ENCODE measurements at regions not wholly inside any gene's neighbourhood (a gene's known extent, or its start where the extent isn't known, plus 50 kb on each side); places are given as distances from the start of the nearest gene placed in this dataset.

DNA sequence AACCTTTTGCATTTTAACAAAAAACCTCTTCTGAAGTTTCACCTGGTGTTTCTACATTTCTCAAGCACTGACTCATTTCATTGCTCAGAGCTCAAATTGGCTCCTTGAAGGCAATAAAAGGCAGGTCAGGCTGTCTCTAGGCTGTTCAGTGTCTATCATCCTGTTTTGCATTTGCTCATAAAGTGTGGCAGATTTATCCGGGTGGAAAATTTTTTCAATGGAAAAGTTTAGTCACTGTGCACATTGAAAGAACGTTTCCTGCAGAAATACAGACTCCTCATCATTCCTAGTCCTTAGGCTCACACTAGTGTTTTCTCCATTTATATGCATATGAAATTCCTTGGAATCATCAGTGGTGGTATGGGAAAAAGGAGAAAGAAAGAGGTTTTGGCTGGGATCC lies 114.2 kb upstream of the DGKB start:
- 2% methylated on average over 2 of the region's 2 CpGs for WGBS (ENCODE audit: low lambda C conversion rate)
- FAIRE-seq (no peak), DNase-seq (ENCODE audit: low spot score) (no peak), ATAC-seq (no peak)
- H3K4me2 ChIP-seq (ENCODE audit: low read depth, low read length): no peak overlapping the region
- ChIA-PET POLR2A (no interaction called here), CTCF (ENCODE audit: low intra/inter-chr PET ratio, low total read pairs) (interaction anchor here (1.7 kb wide), 1 partner anchor 299 kb away, joined by 12 read pairs; no protein-coding TSS in a partner anchor)
- H3K27ac ChIP-seq (ENCODE audit: extremely low read length, insufficient read depth, low read length): no peak overlapping the region
- BruUV-seq (replicated peaks): no TSS peak
- H3K36me3 ChIP-seq (replicated peaks in 1 of 2; ENCODE audit: control insufficient read depth in 1 of 2, insufficient read depth in 2 of 2, low read length in 2 of 2): no peaks in the 10 kb centered on the region
- no peaks in the 10 kb centered on the region for H3K4me1 ChIP-seq (ENCODE audit: insufficient read depth, low read length)
- no peak overlapping the region for H3K9ac ChIP-seq (ENCODE audit: insufficient read depth, low read depth, low read length)
- H3K9me3 ChIP-seq (ENCODE audit: low read length): no peaks in the 10 kb centered on the region
- intact Hi-C loops (cut with micrococcal nuclease; ENCODE audit: unreplicated experiment): loop anchor here (1.0 to 5.0 kb wide), 3 partner anchors 299 to 1734 kb away; no protein-coding TSS in a partner anchor
- TF ChIP-seq IKZF4 (CRISPR knock-in tag; IDR thresholded peaks at IDR 0.05; ENCODE audit: borderline replicate concordance, low read depth, not compliant biosample characterization) (no peak), YEATS4 (CRISPR knock-in tag; IDR thresholded peaks at IDR 0.05; ENCODE audit: borderline replicate concordance) (no peak), ZNF205 (CRISPR knock-in tag; IDR thresholded peaks at IDR 0.05) (no peak), ZNF34 (CRISPR knock-in tag; IDR thresholded peaks at IDR 0.05; ENCODE audit: borderline replicate concordance) (no peak), ETV6 (CRISPR knock-in tag; conservative IDR thresholded peaks at IDR 0.05) (no peak), HMG20B (CRISPR knock-in tag; conservative IDR thresholded peaks at IDR 0.05) (no peak), NCOA5 (CRISPR knock-in tag; IDR thresholded peaks at IDR 0.05) (no peak), FOXA1 (IDR thresholded peaks at IDR 0.05) (no peak), FOXA1 (CRISPR knock-in tag; IDR thresholded peaks at IDR 0.05) (no peak), RFX1 (IDR thresholded peaks at IDR 0.05) (no peak), SALL1 (CRISPR knock-in tag; IDR thresholded peaks at IDR 0.05) (no peak)
- TF ChIP-seq, protein P1, sequence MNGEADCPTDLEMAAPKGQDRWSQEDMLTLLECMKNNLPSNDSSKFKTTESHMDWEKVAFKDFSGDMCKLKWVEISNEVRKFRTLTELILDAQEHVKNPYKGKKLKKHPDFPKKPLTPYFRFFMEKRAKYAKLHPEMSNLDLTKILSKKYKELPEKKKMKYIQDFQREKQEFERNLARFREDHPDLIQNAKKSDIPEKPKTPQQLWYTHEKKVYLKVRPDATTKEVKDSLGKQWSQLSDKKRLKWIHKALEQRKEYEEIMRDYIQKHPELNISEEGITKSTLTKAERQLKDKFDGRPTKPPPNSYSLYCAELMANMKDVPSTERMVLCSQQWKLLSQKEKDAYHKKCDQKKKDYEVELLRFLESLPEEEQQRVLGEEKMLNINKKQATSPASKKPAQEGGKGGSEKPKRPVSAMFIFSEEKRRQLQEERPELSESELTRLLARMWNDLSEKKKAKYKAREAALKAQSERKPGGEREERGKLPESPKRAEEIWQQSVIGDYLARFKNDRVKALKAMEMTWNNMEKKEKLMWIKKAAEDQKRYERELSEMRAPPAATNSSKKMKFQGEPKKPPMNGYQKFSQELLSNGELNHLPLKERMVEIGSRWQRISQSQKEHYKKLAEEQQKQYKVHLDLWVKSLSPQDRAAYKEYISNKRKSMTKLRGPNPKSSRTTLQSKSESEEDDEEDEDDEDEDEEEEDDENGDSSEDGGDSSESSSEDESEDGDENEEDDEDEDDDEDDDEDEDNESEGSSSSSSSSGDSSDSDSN (CRISPR knock-in tag; IDR thresholded peaks at IDR 0.05): no peak
- TF ChIP-seq, protein P2, sequence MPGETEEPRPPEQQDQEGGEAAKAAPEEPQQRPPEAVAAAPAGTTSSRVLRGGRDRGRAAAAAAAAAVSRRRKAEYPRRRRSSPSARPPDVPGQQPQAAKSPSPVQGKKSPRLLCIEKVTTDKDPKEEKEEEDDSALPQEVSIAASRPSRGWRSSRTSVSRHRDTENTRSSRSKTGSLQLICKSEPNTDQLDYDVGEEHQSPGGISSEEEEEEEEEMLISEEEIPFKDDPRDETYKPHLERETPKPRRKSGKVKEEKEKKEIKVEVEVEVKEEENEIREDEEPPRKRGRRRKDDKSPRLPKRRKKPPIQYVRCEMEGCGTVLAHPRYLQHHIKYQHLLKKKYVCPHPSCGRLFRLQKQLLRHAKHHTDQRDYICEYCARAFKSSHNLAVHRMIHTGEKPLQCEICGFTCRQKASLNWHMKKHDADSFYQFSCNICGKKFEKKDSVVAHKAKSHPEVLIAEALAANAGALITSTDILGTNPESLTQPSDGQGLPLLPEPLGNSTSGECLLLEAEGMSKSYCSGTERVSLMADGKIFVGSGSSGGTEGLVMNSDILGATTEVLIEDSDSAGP (CRISPR knock-in tag; IDR thresholded peaks at IDR 0.05; ENCODE audit: borderline replicate concordance): no peak
- TF ChIP-seq, protein P3, sequence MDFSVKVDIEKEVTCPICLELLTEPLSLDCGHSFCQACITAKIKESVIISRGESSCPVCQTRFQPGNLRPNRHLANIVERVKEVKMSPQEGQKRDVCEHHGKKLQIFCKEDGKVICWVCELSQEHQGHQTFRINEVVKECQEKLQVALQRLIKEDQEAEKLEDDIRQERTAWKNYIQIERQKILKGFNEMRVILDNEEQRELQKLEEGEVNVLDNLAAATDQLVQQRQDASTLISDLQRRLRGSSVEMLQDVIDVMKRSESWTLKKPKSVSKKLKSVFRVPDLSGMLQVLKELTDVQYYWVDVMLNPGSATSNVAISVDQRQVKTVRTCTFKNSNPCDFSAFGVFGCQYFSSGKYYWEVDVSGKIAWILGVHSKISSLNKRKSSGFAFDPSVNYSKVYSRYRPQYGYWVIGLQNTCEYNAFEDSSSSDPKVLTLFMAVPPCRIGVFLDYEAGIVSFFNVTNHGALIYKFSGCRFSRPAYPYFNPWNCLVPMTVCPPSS (IDR thresholded peaks at IDR 0.05): no peak
- no peak overlapping the region for H2AFZ ChIP-seq (ENCODE audit: low read length)
- H4K20me1 ChIP-seq (ENCODE audit: insufficient read depth, low read length): no peaks in the 10 kb centered on the region; the same call in 1 of the 2 replicates
- no peaks in the 10 kb centered on the region for H3K79me2 ChIP-seq (ENCODE audit: insufficient read depth, low read length)
- no peak overlapping the region for H3K4me3 ChIP-seq (replicated peaks in 1 of 3; ENCODE audit: insufficient read depth in 1 of 3, low read depth in 2 of 3, low read length in 3 of 3)
- H3K27me3 ChIP-seq (ENCODE audit: control insufficient read depth in 1 of 2, insufficient read depth in 2 of 2, low read length in 2 of 2): no peaks in the 10 kb centered on the region
- in situ Hi-C loops (cut with HindIII; ENCODE audit: extremely low pct_ligation_motif_present, low pct_unique_long_range_greater_than_20kb): loop anchor here (10.0 to 25.0 kb wide), 3 partner anchors 302 to 1729 kb away; no protein-coding TSS in a partner anchor

All from HepG2 (cell line).